GM19467 (cell line): ENCODE measurements at regions not wholly inside any gene's neighbourhood (a gene's known extent, or its start where the extent isn't known, plus 50 kb on each side); places are given as distances from the start of the nearest gene placed in this dataset.
"Not testable (repeated sequence)": the region's sequence is repeated elsewhere in the genome, so short reads cannot be mapped to it uniquely, and the experiment has no call there.

ENCODE experiments used
- ATAC-seq: cut with Tn5 transposase; IDR thresholded peaks from one replicate; pipeline ENCODE4 v1.9.1; 2021; ENCODE audit warnings: mild to moderate bottlenecking, moderate library complexity; ENCODE audit not compliant: unreplicated experiment

DNA sequence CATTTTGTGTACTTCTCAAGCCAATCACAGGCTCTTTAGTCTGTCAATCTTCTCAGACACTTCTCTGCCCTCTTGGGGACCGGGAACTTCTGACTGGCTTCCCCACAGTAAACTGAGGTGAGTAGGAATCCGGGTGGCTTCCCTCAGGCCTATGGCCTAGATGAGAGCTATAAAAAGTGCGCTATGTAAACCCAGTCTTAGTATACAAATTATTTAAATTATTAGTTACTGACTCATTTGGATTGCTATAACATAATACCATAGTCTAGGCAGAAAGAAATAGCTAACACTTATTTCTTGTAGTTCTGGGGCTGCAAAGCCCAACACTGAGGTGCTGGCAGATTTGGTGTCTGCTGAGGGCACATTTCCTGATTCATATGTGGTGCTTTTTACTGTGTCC lies 109.2 kb upstream of the MCHR2 start:
- ATAC-seq, result no peak

DNA sequence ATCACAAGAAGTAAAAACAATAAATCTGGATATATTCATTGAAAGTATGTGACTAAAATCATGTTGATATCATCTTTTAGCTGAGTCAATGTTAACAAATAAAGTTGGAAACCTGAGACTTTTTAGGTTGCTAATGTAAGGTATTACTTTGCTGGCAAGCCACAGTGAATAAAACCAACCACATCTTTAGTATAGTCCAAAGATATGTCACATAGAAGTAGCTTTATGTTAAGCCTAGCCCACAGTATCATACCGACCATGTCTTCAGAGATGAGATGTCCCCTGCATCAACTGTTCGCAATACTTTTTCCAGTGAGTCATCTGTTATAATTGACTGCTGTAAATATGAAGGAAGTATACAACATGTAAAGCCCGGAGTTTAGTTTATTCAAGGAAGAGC lies 107.6 kb upstream of the MCHR2 start:
- ATAC-seq, result no peak

GRCh38 chr6:100100776-100101175 lies 106.8 kb upstream of the MCHR2 start:
- no peak for ATAC-seq

GRCh38 chr6:100099189-100100074 lies 105.4 kb upstream of the MCHR2 start:
- ATAC-seq, result no peak

- ATAC-seq, result no peak
These were observed 102.9 kb upstream of the MCHR2 start for GRCh38 chr6:100096936-100097335.

GRCh38 chr6:100096341-100096740 lies 102.3 kb upstream of the MCHR2 start:
- no peak for ATAC-seq

- ATAC-seq, result no peak
These were observed 99.4 kb upstream of the MCHR2 start for GRCh38 chr6:100093405-100093804.

GRCh38 chr6:100088009-100088408 lies 94.0 kb upstream of the MCHR2 start:
- ATAC-seq, result no peak

DNA sequence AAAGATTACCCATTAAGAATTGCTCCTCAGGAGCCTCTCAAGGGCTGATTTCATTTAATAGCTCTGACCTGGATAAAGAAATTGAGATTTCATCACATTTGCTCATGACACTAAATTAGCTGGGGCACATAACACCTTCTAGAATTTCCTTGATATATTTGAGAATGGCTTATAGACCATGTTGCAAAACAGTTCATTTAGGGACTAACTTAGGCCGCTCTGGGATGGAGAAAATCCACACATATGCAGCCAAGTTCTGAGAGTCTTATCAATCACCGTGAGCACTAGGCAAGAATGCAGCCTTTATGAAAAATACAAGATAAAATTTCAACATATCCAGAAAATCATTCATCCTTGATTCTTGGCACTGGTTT lies 91.0 kb upstream of the MCHR2 start:
- ATAC-seq, result no peak

- ATAC-seq, result no peak
These were observed 90.4 kb upstream of the MCHR2 start for GRCh38 chr6:100084316-100084990.

DNA sequence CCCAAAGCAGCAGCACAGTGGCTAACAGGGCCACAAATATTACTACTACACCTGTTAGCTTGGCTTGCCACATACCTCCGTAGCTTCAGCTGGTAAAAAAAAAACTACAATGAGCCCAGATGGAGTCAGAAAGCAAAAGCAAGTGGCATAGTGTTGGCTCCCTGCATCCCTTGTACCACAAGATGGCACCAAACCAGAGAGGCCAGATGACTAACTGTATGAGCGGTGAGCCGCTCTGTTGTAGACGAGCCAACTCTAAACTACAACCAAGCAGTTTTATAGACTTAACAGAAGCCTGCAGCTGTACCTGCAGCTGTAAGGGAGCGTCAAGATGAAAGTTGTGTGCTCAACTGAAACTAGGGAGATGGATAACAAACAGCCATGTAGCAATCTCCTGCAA lies 84.5 kb upstream of the MCHR2 start:
- peak; percentile 61 for ATAC-seq

DNA sequence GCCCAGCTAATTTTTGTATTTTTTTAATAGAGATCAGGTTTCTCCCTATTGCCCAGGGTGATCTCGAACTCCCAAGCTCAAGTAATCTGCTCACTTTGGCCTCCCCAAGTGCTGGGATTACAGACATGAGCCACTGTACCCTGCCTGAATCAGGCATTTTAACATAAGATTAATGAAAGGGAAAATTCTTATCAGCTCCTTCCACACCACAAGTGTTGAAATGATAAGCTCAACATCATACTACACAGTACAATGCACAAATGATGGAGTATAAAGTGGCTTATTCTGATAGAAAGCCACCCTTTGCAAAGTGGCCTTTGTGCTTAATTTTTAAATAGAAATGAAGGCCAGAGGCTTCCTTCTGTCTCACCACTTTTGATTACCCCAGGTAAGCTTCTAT lies 71.3 kb upstream of the MCHR2 start:
- ATAC-seq, result no peak

GRCh38 chr6:100062621-100063020 lies 68.6 kb upstream of the MCHR2 start:
- ATAC-seq, result no peak

DNA sequence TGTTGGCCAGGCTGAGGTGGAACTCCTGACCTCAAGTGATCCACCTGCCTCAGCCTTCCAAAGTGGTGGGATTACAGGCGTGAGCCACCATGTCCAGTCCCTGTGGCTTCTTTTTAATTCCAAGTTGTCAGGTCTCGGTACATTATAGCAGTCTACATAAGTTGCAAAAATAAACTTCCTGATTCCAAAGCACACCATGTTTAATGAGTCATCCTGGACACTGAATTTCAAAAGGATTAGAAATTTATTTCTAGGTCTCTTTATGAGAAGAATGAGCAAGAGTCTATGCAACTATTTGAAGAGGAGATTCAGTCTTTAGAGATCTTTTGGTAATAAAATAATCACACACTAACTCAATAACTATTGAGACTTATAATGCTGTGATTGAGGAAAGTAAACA lies 63.9 kb upstream of the MCHR2 start:
- no peak for ATAC-seq

DNA sequence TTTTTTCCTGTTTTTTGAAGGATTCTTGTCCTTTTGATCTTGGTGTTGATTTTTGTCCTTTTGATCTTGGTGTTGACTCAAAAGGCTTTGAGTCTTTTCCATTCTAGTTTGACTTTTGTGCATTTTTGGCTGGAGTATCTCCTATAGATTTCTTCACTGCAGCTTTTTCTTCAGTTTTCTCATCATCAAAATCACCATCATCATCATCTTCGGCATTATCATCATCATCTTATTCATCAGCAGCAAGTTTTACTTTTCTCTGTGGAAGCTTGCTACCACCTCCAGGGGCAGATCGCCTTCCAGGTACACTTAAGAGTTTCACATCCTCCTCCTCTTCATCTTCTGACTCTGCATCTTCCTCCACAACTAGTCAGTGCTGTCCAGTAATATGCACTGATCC lies 56.5 kb upstream of the MCHR2 start:
- no peak for ATAC-seq

DNA sequence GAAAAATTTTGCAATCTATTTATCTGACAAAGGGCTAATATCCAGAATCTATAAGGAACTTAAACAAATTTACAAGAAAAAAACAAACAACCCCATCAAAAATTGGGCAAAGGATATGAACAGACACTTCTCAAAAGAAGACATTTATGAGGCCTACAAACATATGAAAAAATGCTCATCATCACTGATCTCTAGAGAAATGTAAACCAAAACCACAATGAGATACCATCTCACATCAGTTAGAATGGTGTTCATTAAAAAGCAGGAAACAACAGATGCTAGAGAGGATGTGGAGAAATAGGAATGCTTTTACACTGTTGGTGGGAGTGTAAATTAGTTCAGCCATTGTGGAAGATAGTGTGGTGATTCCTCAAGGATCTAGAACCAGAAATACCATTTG lies 49.9 kb upstream of the MCHR2 start:
- ATAC-seq, result not testable (repeated sequence)
